Stomach (tissue), 8 donors: ENCODE measurements at regions not wholly inside any gene's neighbourhood (a gene's known extent, or its start where the extent isn't known, plus 50 kb on each side); places are given as distances from the start of the nearest gene placed in this dataset.

Experiments
- DNase-seq, 2 donors: peaks; one replicate each; pipeline versions ENCODE4 v3.0.0 to v3.0.0-alpha.2; 2013 to 2019
- H3K27ac ChIP-seq, 5 donors: fragments of 200-600 bp in 4 of 5; sonication (generic) in 4 of 5; one replicate each; pipeline ENCODE4 v1.5.1; 2013 to 2019; ENCODE audit warnings: mild to moderate bottlenecking in 1 of 5, moderate library complexity in 1 of 5
- H3K27me3 ChIP-seq, 3 donors: fragments of 200-600 bp; sonication (generic); one replicate each; pipeline ENCODE4 v1.5.1; 2017 to 2019; ENCODE audit warnings: mixed run types in 1 of 3
- H3K36me3 ChIP-seq, 4 donors: fragments of 200-600 bp; sonication (generic); 1 replicate in 3 of 4; 2 replicates in 1 of 4; pipeline ENCODE4 v1.5.1; 2016 to 2019
- H3K4me1 ChIP-seq, 4 donors: fragments of 200-600 bp; sonication (generic); one replicate each; pipeline ENCODE4 v1.5.1; 2016 to 2019
- H3K4me3 ChIP-seq, 4 donors: fragments of 200-600 bp; sonication (generic) in 3 of 4; one replicate each; pipeline ENCODE4 v1.5.1; 2016 to 2019; ENCODE audit warnings: mild to moderate bottlenecking in 1 of 4
- H3K9me3 ChIP-seq, 4 donors: fragments of 200-600 bp; sonication (generic); one replicate each; pipeline ENCODE4 v1.5.1; 2016 to 2019
- CTCF ChIP-seq, 7 experiments: fragments of 450-650 bp in 4 of 7; fragments of 200-600 bp in 3 of 7; sonication (generic) in 3 of 7; IDR thresholded peaks; one replicate each; pipeline ENCODE4 v1.5.1; 2016 to 2019; ENCODE audit warnings: antibody characterized with exemption in 7 of 7, control low read depth in 2 of 7, mild to moderate bottlenecking in 1 of 7
- EP300 ChIP-seq: sonication (generic); formaldehyde crosslinking; IDR thresholded peaks from one replicate; pipeline ENCODE4 v1.6.1; 2017; ENCODE audit warnings: antibody characterized with exemption
- POLR2A ChIP-seq, 4 donors: fragments of 450-650 bp; IDR thresholded peaks; one replicate each; pipeline ENCODE4 v1.6.1; 2016; ENCODE audit warnings: antibody characterized with exemption in 4 of 4, control low read depth in 2 of 4, mild to moderate bottlenecking in 1 of 4, moderate library complexity in 1 of 4
- POLR2AphosphoS5 ChIP-seq, 3 donors: sonication (generic); formaldehyde crosslinking; IDR thresholded peaks; one replicate each; pipeline ENCODE4 v1.6.1; 2016; ENCODE audit warnings: antibody characterized with exemption in 3 of 3
- WGBS, 5 donors: extraction: QIAGEN DNeasy Blood & Tissue Kit in 3 of 5; methylation state at CpG; one replicate each; pipeline versions ENCODE4 v1.1.5 to v1.1.7; 2013 to 2018; 5-methylcytosine and 5-hydroxymethylcytosine counted together
- intact Hi-C: fragments of 100-400 bp; cut with DNase I; formaldehyde crosslinking; loops from one replicate; pipeline ENCODE4 v1.15.1; 2023; ENCODE audit warnings: low total_unique reads
- donor health status: healthy with polysubstance abuse.
- donor health status: Bipolar disorder and iron deficiency.
- donor health status: healthy.

- Histone ChIP-seq H3K9me3 (peaks cover 0 to 36% (median 21%) of the 10 kb centered on the region in 4 donors), H3K4me1 (no peaks in the 10 kb centered on the region), H3K4me3 (no peak overlapping the region), H3K27me3 (no peaks in the 10 kb centered on the region), H3K36me3 (no peaks in the 10 kb centered on the region), H3K27ac (no peak overlapping the region)
- TF ChIP-seq CTCF (IDR thresholded peaks at IDR 0.05) (no peak), POLR2A (IDR thresholded peaks at IDR 0.05) (no peak), POLR2AphosphoS5 (IDR thresholded peaks at IDR 0.05) (no peak), EP300 (no peak)
- 71 to 100% (median 95%) methylated on average over 1 of the region's 1 CpG for WGBS, 5 donors
- intact Hi-C loops: no loop called here
- no peak for DNase-seq
Observed at GRCh38 chr21:34011660-34012059, 61.7 kb upstream of the MRPS6 start.

DNA sequence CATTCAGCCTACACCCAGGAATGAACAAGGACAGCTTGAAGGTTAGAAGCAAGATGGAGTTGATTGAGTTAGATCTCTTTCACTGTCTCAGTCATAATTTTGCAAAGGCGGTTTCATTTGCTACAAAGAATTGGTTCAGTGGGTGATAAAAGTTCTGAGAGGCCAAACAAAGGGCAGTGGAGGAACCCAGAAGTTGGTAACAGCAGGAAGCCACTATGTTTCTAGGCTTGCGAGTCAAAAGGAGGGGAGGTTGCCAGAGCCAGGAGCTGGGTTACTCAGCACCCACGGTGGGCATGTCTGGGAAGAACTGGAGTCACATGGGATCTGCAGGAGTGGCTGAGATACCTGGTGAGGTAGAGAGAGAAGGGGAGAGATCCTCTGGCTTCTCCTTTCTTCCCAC lies 64.2 kb upstream of the MRPS6 start:
- intact Hi-C loops: no loop called here
- no peak for DNase-seq
- TF ChIP-seq EP300 (no peak), POLR2AphosphoS5 (IDR thresholded peaks at IDR 0.05) (no peak), POLR2A (IDR thresholded peaks at IDR 0.05) (no peak), CTCF (IDR thresholded peaks at IDR 0.05) (no peak)
- H3K9me3 ChIP-seq: peaks cover 0 to 32% (median 20%) of the 10 kb centered on the region in 4 donors
- no peak overlapping the region for H3K4me3 ChIP-seq
- WGBS, 5 donors: 63 to 80% (median 66%) methylated on average over 3 of the region's 3 CpGs
- no peaks in the 10 kb centered on the region for H3K36me3 ChIP-seq
- H3K27ac ChIP-seq: no peak overlapping the region
- no peaks in the 10 kb centered on the region for H3K27me3 ChIP-seq
- H3K4me1 ChIP-seq: peaks cover 0 to 6% (median 0%) of the 10 kb centered on the region in 4 donors

DNA sequence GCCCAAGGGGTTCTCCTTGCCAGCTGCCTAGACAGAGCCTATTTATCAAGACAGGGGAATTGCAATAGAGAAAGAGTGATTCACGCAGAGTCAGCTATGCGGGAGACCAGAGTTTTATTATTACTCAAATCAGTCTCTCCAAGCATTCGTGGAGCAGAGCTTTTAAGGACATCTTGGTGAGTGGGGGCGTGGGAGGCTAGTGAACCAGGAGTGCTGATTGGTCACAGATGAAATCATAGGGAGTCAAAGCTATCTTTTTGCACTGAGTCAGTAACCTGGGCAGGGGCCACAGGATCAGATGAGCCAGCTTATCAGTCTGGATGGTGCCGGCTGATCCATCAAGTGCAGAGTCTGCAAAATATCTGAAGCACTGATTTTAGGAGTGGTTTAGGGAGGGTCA lies 64.8 kb upstream of the MRPS6 start:
- no peak for DNase-seq
- intact Hi-C loops: no loop called here
- H3K4me1 ChIP-seq: peaks cover 0 to 6% (median 0%) of the 10 kb centered on the region in 4 donors
- H3K27ac ChIP-seq: no peak overlapping the region
- no peaks in the 10 kb centered on the region for H3K36me3 ChIP-seq
- no peak for TF ChIP-seq POLR2A (IDR thresholded peaks at IDR 0.05)
- TF ChIP-seq CTCF (IDR thresholded peaks at IDR 0.05): no peak
- TF ChIP-seq POLR2AphosphoS5 (IDR thresholded peaks at IDR 0.05): no peak
- TF ChIP-seq EP300: no peak
- H3K27me3 ChIP-seq: no peaks in the 10 kb centered on the region
- WGBS, 5 donors: 79 to 85% (median 82%) methylated on average over 5 of the region's 5 CpGs
- H3K9me3 ChIP-seq: peaks cover 0 to 29% (median 17%) of the 10 kb centered on the region in 4 donors
- no peak overlapping the region for H3K4me3 ChIP-seq

GRCh38 chr21:34006611-34007168 lies 66.7 kb upstream of the MRPS6 start:
- H3K27ac ChIP-seq: no peak overlapping the region
- intact Hi-C loops: no loop called here
- no peaks in the 10 kb centered on the region for H3K36me3 ChIP-seq
- peaks cover 0 to 11% (median 8%) of the 10 kb centered on the region in 4 donors for H3K9me3 ChIP-seq
- peaks cover 0 to 6% (median 0%) of the 10 kb centered on the region in 4 donors for H3K4me1 ChIP-seq
- no peak for DNase-seq
- 83 to 90% (median 86%) methylated on average over 6 of the region's 6 CpGs for WGBS, 5 donors
- H3K27me3 ChIP-seq: no peaks in the 10 kb centered on the region
- H3K4me3 ChIP-seq: no peak overlapping the region
- TF ChIP-seq POLR2A (IDR thresholded peaks at IDR 0.05) (no peak), CTCF (IDR thresholded peaks at IDR 0.05) (no peak)
